ENCODE measurements at regions not wholly inside any gene's neighbourhood (a gene's known extent, or its start where the extent isn't known, plus 50 kb on each side); places are given as distances from the start of the nearest gene placed in this dataset.

DNA sequence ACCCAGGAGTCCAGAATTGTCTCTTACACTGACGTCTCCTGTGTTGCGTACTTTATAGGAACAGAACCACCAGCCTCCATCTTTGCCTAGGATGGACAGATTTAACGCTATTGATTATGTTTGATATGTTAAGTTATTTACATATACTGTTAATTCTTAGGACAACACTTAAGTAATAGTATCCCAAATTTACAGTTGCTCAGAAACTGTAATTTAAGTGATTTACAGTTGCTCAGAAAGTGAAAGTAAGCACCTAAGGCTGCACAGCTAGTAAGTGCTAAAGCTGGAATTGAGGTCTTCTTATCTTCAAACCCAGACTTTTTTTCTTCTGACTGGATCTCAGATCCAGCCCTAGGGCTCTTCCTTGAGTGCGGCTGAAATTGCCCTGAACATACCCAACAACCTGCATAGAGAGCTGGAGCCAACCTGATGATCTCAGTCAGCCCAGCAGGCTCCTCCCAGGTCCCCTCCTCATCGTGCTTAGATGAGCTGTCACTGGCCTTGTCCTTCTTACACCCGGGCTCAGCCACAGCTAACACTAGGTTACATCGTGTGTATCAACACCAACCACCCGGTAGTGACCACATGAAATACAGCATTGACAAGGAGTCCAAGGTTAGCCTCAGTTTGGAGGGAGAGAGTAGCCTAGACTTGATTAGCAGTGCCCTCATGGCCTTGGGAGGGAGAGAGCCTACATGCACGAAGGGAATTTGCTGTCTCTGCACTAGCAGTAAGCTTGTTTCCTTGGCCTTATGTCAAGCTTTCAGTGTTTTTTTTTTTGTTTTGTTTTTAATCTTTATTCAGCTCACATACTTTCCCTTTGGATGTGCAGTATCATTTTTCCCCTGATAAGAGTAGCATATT is 111.1 kb upstream of the ARHGAP5 start:
- no peak for DNase-seq (ENCODE audit: low read depth)

DNA sequence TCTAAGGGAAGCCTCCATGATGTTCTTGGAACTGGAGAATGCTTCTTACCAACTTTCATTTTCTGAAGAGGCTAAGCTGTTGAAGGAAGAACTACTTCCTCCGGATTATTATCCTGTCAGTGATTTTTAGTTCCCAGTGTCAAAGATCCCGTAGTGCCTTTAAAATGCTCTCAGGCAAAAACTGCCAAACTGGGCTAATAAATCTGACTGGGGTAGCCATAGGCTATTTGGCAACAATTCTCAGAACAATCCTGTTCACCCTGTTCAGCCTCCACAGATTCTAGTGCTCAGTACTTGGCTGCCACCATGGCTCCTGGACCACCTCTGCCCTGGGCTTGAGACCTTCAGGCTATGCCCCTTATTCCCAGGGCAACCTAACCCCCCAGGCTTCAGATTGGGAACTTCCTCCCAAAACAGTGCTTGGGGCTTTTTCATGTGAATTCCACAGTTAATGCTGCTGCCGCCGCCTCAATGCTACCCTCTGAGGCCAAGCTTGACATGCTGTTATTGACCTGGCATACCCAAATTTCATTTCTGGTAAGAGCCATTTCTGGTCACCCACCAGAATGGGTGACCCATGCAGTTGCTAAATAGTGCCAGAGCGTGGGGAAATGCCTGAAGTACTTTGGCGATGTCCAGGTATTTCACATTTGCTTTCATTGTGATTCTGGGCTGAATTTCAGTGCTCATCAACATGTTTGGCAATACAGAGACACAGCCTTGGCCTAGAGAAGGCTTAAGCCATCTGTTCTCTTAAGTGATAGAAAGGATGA is 110.0 kb upstream of the ARHGAP5 start:
- no peak for DNase-seq (ENCODE audit: low read depth)

DNA sequence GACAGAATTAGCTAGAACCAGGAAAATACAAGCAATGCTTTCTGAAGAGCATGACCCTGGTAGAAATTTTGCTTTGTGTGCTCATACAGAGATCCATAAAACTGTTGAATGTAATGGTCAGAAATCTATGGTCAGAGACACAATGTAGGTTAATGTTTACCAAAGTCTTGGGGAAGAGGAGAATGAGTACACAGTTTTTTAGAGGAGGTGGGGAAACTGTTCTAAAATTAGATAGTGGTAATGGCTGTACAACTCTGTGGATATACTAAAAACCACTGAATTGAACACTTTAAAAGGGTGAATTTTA is 109.5 kb upstream of the ARHGAP5 start:
- DNase-seq (ENCODE audit: low read depth) = no peak

DNA sequence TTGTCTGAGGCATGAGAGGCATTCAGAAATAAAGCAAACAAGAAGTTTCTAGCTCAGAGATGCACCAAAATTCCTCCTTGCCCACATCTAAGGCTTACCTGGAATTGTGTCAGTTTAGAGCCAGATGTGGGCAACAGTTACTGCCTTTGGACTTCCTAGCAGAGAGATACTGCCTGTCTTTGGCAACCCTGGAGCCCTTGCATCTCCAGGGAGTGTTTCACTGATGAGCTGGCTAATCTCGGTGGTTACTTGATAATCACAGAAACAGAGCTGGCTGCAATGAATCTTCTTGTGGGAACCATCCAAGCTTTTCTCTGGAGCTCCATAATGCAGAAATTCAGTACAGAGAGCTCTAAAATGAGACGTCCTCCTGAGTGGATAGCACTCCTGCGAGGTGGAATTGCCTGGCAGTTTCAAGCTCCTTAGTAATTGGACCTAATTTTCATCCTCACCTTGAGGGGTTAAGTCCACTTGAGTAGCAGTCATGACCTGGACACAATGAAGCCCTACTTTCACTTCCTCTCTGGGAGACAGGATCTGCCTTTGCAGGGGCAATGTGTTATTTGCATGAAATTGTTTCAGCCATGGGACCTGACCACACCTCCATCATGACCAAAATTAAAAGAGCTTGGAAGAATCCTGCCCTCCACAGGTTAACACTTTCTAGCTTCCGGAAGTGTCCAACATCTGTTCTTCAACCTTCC is 108.8 kb upstream of the ARHGAP5 start:
- no peak for DNase-seq (ENCODE audit: low read depth)

- DNase-seq (ENCODE audit: low read depth) = no peak
Measured at GRCh38 chr14:31968956-31969698, 108.0 kb upstream of the ARHGAP5 start.

DNA sequence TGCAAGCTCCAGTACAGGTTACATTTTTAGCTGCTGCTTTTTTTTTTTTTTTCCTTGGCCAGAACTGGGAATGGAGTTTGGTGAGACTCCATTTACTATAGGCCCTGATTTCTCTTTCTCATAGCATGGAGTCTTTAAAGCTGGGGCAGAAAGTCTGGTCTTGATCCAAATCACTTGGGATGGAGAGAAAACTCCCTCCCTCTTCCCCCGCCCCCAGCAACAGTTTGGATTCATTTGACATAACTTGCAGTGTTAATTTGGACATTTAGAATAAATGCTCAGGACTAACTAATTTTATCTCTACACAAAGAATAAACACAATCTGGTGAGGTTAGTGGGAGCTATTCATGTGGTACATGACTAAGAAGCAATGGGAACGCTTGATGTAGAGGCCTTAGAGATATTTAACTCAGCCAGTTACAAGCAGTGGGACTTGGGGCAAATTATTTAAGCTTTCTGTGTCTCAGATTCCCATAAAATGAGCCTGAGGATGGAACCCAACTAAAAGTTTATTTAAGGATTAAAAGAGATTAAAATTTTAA is 107.3 kb upstream of the ARHGAP5 start:
- no peak for DNase-seq (ENCODE audit: low read depth)

DNA sequence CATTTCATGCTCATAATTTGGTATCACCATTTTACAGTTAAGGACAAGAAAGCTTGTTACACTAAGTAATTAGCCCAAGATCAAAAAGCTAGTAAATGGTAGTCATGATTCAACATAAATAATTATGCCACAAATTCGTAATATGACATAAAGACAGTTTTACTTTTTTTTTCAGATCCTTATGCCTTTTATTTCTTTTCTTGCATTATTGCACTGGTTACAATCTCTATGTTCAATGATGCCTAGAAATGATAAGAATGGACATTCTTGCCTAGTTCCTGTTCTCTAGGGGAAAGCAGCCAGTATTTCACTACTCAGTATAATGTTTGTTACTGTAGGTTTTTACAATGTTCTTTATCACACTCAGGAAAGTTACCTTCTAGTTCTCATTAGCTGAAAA is 106.4 kb upstream of the ARHGAP5 start:
- DNase-seq (ENCODE audit: low read depth) = no peak

- DNase-seq (ENCODE audit: low read depth) = no peak
Measured at GRCh38 chr14:31971612-31972011, 105.5 kb upstream of the ARHGAP5 start.

- no peak for DNase-seq (ENCODE audit: low read depth)
Measured at GRCh38 chr14:31977001-31977556, 100.0 kb upstream of the ARHGAP5 start.

GRCh38 chr14:31978423-31978822 is 98.7 kb upstream of the ARHGAP5 start:
- no peak for DNase-seq (ENCODE audit: low read depth)

DNA sequence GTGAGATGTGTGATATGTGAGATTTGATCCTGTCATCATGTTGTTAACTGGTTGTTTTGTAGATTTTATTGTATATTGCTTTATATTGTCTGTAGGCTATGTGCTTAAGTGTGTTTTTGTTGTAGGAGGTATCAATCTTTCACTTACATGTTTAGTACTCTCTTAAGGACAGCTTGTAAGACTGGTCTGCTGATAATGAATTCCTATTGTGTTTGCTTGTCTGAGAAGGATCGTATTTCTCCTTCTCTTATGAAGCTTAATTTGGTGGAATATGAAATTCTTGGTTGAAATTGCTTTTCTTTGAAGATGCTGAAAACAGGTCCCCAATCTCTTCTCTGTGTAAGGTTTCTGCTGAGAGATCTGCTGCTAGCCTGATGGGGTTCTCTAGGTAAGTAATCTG is 94.5 kb upstream of the ARHGAP5 start:
- no peak for DNase-seq (ENCODE audit: low read depth)

GRCh38 chr14:31986405-31986804 is 90.7 kb upstream of the ARHGAP5 start:
- no peak for DNase-seq (ENCODE audit: low read depth)

- DNase-seq (ENCODE audit: low read depth) = no peak
Measured at GRCh38 chr14:31987721-31988120, 89.4 kb upstream of the ARHGAP5 start.

DNA sequence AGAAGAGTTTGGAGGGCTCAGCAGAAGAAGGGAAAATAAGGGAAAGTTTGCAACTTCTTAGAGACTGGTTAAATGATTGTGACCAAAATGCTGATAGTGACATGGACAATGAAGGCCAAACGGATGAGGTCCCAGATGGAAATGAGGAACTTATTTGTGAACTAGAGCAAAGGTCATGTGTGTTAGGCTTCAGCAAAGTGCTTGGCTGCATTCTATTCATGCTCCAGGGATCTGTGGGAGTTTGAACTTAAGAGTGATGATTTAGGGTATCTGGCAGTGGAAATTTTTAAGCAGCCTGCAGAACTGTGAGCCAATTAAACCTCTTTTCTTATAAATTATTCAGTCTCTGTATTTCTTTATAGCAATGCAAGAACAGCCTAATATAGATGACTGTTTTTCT is 88.9 kb upstream of the ARHGAP5 start:
- no peak for DNase-seq (ENCODE audit: low read depth)

DNA sequence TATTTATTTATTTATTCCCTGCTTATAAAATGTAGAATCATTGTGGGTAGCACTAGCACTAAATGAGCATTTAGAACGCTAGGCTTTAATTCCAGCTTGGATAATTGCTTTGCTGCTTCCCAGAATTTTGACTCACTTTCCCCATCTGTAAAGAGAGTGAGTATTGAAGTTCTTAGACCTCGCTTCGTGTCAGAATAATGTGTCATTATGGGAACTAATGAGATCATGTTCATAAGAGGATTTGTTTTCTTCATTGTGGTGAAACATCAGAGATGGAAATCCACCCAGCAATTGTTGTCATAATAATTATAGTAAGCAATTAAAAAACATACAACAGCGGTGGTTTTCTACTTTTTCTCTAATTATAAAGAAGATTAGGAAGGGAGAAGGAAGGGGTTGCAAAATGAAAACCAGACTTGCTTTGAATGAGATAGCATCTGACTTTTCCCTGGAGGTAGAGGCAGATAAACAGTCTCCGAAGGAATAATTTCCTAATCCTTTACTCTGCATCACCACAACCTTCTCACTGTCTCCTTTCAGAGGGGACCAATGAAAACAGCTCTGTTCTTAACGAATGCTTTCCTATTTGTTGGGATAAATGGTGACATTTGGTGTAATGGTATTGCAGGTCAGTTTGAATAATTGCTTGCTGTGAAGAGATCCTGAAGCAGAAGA is 86.8 kb upstream of the ARHGAP5 start:
- no peak for DNase-seq (ENCODE audit: low read depth)

GRCh38 chr14:31990926-31991572 is 86.1 kb upstream of the ARHGAP5 start:
- no peak for DNase-seq (ENCODE audit: low read depth)

DNA sequence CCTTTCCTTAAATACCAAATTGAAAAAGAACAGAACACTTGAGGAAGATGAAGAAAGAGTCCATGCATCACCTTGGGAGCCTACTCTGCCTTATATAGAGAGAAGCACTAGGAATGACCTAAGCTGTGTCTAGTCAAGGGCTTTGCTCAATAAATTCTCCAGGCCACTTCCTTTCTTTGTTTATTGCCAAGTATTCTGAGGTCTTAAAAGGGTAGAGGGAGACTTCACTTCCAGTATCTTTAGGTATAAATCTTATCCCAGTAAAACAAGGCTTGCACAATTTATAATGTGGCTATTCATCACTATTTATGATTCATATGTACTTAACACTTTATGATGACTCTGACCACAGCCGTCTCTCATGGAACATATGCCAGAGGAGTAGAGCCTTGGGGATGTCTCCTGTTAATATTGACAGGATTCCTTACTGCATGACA is 85.1 kb upstream of the ARHGAP5 start:
- DNase-seq (ENCODE audit: low read depth) = no peak

DNA sequence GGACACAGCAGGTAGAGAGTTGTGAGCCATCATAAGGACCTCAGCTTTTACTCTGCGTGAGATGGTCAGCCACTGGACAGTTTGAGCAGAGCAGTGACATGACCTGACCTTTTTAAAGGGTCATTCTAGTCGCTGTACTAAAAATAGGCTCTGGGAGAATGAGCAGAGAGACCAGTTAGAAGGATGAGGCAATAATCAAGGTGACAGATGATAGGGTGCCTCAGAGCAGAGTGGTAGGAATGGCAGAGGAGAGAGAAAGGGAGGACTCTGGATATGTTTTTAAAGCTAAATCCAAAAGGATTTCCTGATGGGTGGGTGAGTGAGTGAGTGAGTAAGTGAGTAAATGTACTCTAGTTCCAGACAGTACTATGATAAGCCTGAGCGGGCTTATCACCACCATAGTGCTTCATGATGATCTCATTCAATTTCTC is 83.6 kb upstream of the ARHGAP5 start:
- DNase-seq (ENCODE audit: low read depth) = no peak

- no peak for DNase-seq (ENCODE audit: low read depth)
Measured at GRCh38 chr14:31994391-31995033, 82.6 kb upstream of the ARHGAP5 start.

DNA sequence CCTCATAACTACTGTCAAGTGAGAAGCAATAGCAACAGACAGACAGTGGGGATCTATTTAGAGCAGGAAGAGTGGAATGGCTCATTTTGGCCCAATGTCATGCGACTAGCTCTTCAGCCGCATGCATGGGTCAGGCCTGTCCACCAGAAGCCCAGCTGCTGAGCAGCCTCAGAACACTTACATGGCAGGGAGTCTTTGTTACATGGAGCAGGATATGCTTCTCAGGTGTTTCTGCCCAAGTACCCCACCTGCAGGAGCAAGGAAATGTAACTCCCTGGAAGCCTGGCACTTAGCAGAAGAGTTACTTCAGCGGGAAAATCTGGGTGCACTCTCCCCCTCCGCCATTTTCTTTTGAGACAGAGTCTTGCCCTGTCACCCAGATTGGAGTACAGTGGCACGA is 73.5 kb upstream of the ARHGAP5 start:
- no peak for DNase-seq (ENCODE audit: low read depth)

Data from activated T-cell treated with anti-CD3 and anti-CD28 coated beads for 48 hours (primary cell).